Transverse colon (tissue), 3 donors: ENCODE measurements at regions not wholly inside any gene's neighbourhood (a gene's known extent, or its start where the extent isn't known, plus 50 kb on each side); places are given as distances from the start of the nearest gene placed in this dataset.

Experiments used
- CTCF ChIP-seq, 5 experiments: fragments of 200-600 bp in 3 of 5; fragments of 450-650 bp in 2 of 5; sonication (generic) in 3 of 5; IDR thresholded peaks; 1 replicate in 2 of 5; 2 replicates in 3 of 5; pipeline ENCODE4 v1.5.1; 2016 to 2017; ENCODE audit warnings: antibody characterized with exemption in 5 of 5, inconsistent platforms in 3 of 5, mild to moderate bottlenecking in 2 of 5, moderate library complexity in 1 of 5
- POLR2A ChIP-seq: fragments of 450-650 bp; IDR thresholded peaks from one replicate; pipeline ENCODE4 v1.6.1; 2016; ENCODE audit warnings: antibody characterized with exemption, mild to moderate bottlenecking, moderate library complexity

GRCh38 chr4:108314900-108315589 is 146.3 kb upstream of the LEF1 start:
- TF ChIP-seq CTCF (IDR thresholded peaks at IDR 0.05) (no peak), POLR2A (no peak)
